Astrocyte (in vitro differentiated cells and primary cell): ENCODE measurements at regions not wholly inside any gene's neighbourhood (a gene's known extent, or its start where the extent isn't known, plus 50 kb on each side); places are given as distances from the start of the nearest gene placed in this dataset.

Source experiments
- EZH2 ChIP-seq: IDR thresholded peaks from 2 replicates; pipeline ENCODE4 v1.6.1; 2012; ENCODE audit warnings: mild to moderate bottlenecking, low read length, inconsistent platforms; ENCODE audit not compliant: insufficient read depth
- TF ChIP-seq, protein P1 (sequence below): IDR thresholded peaks from 2 replicates; pipeline ENCODE4 v1.5.1; 2011; ENCODE audit warnings: low read depth, mild to moderate bottlenecking, inconsistent platforms, low read length, moderate library complexity; ENCODE audit not compliant: insufficient read depth

DNA sequence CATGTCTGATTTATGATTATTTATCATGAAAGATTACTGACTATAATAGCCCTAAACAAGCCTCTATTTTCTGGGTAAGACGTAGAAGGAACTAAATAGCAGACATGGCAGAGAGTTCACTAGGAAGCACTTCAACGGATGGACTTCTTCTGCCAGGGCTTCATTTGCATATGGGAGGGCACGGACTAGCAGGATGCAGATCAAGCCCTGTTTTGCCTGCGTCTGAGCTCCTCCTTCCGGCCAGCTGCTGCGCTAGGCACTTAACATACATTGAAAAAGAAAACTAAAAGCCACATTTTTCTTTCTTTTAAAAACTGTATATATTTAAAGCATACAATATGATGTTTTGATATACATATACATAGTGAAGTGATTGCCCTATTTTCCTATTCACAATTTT lies 340.0 kb upstream of the MEX3C start:
- TF ChIP-seq, protein P1, sequence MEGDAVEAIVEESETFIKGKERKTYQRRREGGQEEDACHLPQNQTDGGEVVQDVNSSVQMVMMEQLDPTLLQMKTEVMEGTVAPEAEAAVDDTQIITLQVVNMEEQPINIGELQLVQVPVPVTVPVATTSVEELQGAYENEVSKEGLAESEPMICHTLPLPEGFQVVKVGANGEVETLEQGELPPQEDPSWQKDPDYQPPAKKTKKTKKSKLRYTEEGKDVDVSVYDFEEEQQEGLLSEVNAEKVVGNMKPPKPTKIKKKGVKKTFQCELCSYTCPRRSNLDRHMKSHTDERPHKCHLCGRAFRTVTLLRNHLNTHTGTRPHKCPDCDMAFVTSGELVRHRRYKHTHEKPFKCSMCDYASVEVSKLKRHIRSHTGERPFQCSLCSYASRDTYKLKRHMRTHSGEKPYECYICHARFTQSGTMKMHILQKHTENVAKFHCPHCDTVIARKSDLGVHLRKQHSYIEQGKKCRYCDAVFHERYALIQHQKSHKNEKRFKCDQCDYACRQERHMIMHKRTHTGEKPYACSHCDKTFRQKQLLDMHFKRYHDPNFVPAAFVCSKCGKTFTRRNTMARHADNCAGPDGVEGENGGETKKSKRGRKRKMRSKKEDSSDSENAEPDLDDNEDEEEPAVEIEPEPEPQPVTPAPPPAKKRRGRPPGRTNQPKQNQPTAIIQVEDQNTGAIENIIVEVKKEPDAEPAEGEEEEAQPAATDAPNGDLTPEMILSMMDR, result no peak
- TF ChIP-seq EZH2, result no peak
